OCI-LY3 (cell line): ENCODE measurements at regions not wholly inside any gene's neighbourhood (a gene's known extent, or its start where the extent isn't known, plus 50 kb on each side); places are given as distances from the start of the nearest gene placed in this dataset.

Experiments used
- CTCF ChIP-seq: fragments of 200-600, 300-600 bp; sonication (generic); IDR thresholded peaks from 2 replicates; pipeline ENCODE4 v1.5.1; 2014; ENCODE audit warnings: antibody characterized with exemption, low read length, low read depth
- EZH2phosphoT487 ChIP-seq: fragments of 200-600 bp; shearing (Covaris generic); IDR thresholded peaks from 2 replicates; pipeline ENCODE4 v1.6.1; 2018; ENCODE audit warnings: antibody characterized with exemption, mixed run types, low read depth

GRCh38 chr1:30650968-30651320, 72.4 kb downstream of the MATN1 start:
- TF ChIP-seq CTCF (no peak), EZH2phosphoT487 (no peak)
